Endothelial cell (in vitro differentiated cells): ENCODE measurements at regions not wholly inside any gene's neighbourhood (a gene's known extent, or its start where the extent isn't known, plus 50 kb on each side); places are given as distances from the start of the nearest gene placed in this dataset.

Experiments used
- DNase-seq: peaks from one replicate; pipeline ENCODE4 v3.0.0; 2021; ENCODE audit warnings: low spot score
- H3K27ac Mint-ChIP-seq: one replicate; pipeline ENCODE4 v1.8.0; 2021; ENCODE audit warnings: mixed read lengths, inconsistent platforms; ENCODE audit not compliant: unreplicated experiment
- H3K27me3 Mint-ChIP-seq: one replicate; pipeline ENCODE4 v1.8.0; 2021; ENCODE audit warnings: mild to moderate bottlenecking, moderate library complexity, mixed read lengths, inconsistent platforms; ENCODE audit not compliant: unreplicated experiment
- H3K36me3 Mint-ChIP-seq: one replicate; pipeline ENCODE4 v1.8.0; 2021; ENCODE audit warnings: mild to moderate bottlenecking, low read depth, mixed read lengths, inconsistent platforms; ENCODE audit not compliant: unreplicated experiment
- H3K4me1 Mint-ChIP-seq: one replicate; pipeline ENCODE4 v1.8.0; 2021; ENCODE audit warnings: mild to moderate bottlenecking, mixed read lengths, inconsistent platforms; ENCODE audit not compliant: unreplicated experiment
- H3K4me3 Mint-ChIP-seq: one replicate; pipeline ENCODE4 v1.8.0; 2021; ENCODE audit warnings: mild to moderate bottlenecking, mixed read lengths, inconsistent platforms; ENCODE audit not compliant: unreplicated experiment
- H3K9me3 Mint-ChIP-seq: one replicate; pipeline ENCODE4 v1.8.0; 2021; ENCODE audit warnings: mixed read lengths, inconsistent platforms; ENCODE audit not compliant: unreplicated experiment
- TF ChIP-seq, protein P1 (sequence below): fragments of 200-600 bp; sonication (generic); IDR thresholded peaks from one replicate; pipeline ENCODE4 v1.5.0; 2021; ENCODE audit warnings: antibody characterized with exemption; ENCODE audit not compliant: unreplicated experiment

DNA sequence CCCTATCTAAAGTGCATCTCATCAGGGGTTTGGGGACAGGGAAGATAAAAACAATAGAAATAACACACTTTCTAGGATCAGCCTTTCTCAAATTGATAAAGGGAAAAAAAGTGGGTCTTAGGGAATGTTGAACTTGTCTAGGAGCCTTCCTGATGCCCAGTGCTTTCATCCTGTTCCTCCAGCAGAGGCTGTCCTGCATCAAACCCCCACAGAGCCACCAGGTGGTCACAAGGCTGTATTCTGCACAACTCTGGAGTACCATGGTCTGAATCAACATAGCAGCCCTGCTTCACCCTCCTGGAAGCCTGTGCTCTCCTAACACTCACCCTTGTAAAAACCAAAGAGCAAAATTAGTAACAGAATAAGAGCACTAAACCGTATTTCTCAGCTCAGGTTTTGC lies 118.5 kb upstream of the SLC25A36 start:
- DNase-seq: no peak
- H3K4me1 Mint-ChIP-seq: peaks cover 10% of the 10 kb centered on the region
- TF ChIP-seq, protein P1, sequence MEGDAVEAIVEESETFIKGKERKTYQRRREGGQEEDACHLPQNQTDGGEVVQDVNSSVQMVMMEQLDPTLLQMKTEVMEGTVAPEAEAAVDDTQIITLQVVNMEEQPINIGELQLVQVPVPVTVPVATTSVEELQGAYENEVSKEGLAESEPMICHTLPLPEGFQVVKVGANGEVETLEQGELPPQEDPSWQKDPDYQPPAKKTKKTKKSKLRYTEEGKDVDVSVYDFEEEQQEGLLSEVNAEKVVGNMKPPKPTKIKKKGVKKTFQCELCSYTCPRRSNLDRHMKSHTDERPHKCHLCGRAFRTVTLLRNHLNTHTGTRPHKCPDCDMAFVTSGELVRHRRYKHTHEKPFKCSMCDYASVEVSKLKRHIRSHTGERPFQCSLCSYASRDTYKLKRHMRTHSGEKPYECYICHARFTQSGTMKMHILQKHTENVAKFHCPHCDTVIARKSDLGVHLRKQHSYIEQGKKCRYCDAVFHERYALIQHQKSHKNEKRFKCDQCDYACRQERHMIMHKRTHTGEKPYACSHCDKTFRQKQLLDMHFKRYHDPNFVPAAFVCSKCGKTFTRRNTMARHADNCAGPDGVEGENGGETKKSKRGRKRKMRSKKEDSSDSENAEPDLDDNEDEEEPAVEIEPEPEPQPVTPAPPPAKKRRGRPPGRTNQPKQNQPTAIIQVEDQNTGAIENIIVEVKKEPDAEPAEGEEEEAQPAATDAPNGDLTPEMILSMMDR: no peak
- no peaks in the 10 kb centered on the region for H3K9me3 Mint-ChIP-seq
- peaks cover 2% of the 10 kb centered on the region for H3K27me3 Mint-ChIP-seq
- no peaks in the 10 kb centered on the region for H3K36me3 Mint-ChIP-seq
- no peak overlapping the region for H3K27ac Mint-ChIP-seq
- H3K4me3 Mint-ChIP-seq: no peak overlapping the region

DNA sequence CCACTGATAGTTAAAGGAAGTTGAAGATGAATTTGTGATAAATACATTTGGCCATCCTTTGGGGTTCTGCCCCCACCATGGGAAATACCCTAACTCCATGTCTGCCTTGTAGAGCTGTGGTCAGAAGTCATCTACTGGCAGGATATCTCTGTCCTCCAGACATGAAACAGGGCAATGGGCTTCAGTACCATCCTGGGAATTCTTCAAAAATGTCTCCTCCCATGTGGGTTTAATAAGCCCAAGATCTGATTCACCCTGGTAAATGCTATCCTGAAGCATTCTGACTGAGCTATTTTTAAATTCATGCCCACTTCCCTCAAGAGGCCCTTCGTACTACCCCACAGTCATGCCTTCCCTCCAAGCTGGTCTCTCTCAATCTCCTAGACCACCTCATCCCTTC lies 113.7 kb upstream of the SLC25A36 start:
- H3K36me3 Mint-ChIP-seq: no peaks in the 10 kb centered on the region
- TF ChIP-seq, protein P1: no peak
- H3K4me1 Mint-ChIP-seq: peaks cover 2% of the 10 kb centered on the region
- H3K9me3 Mint-ChIP-seq: no peaks in the 10 kb centered on the region
- H3K27me3 Mint-ChIP-seq: no peaks in the 10 kb centered on the region
- no peak overlapping the region for H3K27ac Mint-ChIP-seq
- no peak for DNase-seq
- no peak overlapping the region for H3K4me3 Mint-ChIP-seq

DNA sequence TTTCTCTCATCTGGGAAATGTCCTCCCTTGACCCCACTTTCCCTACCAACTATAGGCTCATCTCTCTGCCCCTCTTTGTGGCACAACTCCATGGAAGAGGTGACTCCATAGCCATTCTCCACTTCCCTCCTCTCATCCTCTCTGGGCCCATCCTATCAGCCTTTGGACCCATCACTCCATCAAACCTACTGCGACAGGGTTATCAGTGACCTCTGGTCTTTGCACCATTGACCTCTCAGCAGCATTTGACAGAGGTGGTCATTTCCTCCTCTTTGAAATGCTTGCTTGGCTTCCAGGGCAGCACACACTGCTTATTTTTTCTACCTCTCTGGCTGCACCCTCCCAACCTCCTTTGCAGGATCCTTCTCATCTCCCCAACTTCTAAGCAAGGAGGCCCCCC lies 113.1 kb upstream of the SLC25A36 start:
- H3K4me3 Mint-ChIP-seq: no peak overlapping the region
- H3K27me3 Mint-ChIP-seq: no peaks in the 10 kb centered on the region
- no peaks in the 10 kb centered on the region for H3K36me3 Mint-ChIP-seq
- DNase-seq: no peak
- H3K27ac Mint-ChIP-seq: no peak overlapping the region
- TF ChIP-seq, protein P1: no peak
- peaks cover 4% of the 10 kb centered on the region for H3K4me1 Mint-ChIP-seq
- H3K9me3 Mint-ChIP-seq: no peaks in the 10 kb centered on the region

DNA sequence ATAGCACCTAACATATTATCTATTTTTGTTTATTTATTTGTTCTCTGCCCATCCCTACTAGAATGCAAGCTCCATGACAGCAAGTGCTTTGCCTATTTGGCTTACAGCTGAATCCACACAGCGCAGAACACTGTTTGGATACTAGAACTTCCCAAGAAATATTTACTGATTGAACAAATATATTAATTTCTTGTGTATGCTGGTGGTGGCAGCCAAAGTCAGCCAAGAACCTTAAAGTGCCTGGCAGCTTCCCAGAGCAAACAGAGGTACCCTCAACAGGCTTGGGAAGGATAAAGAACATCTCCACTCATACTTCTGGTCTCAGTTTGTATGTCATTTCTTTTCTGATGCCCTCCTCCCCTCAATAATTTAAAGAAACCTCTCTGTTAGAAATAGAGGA lies 111.8 kb upstream of the SLC25A36 start:
- Mint-ChIP-seq H3K36me3 (no peaks in the 10 kb centered on the region), H3K27me3 (no peaks in the 10 kb centered on the region), H3K4me3 (no peak overlapping the region), H3K4me1 (peaks cover 4% of the 10 kb centered on the region), H3K9me3 (no peaks in the 10 kb centered on the region), H3K27ac (no peak overlapping the region)
- no peak for DNase-seq
- TF ChIP-seq, protein P1: no peak

DNA sequence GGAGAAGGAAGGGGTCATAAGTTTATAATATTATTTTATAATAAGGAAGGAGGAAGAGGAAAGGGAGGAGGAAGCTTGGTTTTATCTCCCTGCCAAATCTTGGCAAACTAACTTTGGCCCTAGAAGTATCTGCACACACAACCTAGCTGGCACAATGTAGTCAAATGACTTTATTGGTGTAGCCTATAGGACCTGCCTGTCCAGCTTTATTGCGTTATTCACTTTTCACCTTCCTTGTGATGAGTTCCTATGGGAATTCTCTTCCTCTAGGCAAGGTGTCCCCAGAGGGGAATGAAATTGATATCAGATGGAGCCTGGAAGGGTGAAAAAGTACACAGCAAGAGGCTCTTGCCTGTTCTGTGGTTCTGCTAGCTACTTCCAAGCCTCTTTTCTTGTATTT lies 111.2 kb upstream of the SLC25A36 start:
- no peaks in the 10 kb centered on the region for H3K36me3 Mint-ChIP-seq
- DNase-seq: no peak
- no peak overlapping the region for H3K4me3 Mint-ChIP-seq
- TF ChIP-seq, protein P1: no peak
- H3K9me3 Mint-ChIP-seq: no peaks in the 10 kb centered on the region
- no peak overlapping the region for H3K27ac Mint-ChIP-seq
- H3K4me1 Mint-ChIP-seq: peaks cover 4% of the 10 kb centered on the region
- H3K27me3 Mint-ChIP-seq: no peaks in the 10 kb centered on the region
